OCI-M2 (cell line): ENCODE measurements at regions not wholly inside any gene's neighbourhood (a gene's known extent, or its start where the extent isn't known, plus 50 kb on each side); places are given as distances from the start of the nearest gene placed in this dataset.
"Not testable (repeated sequence)": the region's sequence is repeated elsewhere in the genome, so short reads cannot be mapped to it uniquely, and the experiment has no call there.

Experiments
- DNase-seq: peaks from one replicate; lab custom pipeline; 2025; ENCODE audit not compliant: unreplicated experiment; lab: John Stamatoyannopoulos, UW

- not testable (repeated sequence) for DNase-seq
Observed at GRCh38 chr2:57251495-57251894, 795.1 kb upstream of the VRK2 start.

GRCh38 chr2:57276408-57276807 lies 770.2 kb upstream of the VRK2 start:
- not testable (repeated sequence) for DNase-seq

GRCh38 chr2:57278451-57278850 lies 768.2 kb upstream of the VRK2 start:
- no peak for DNase-seq

GRCh38 chr2:57291209-57291608 lies 755.4 kb upstream of the VRK2 start:
- DNase-seq = no peak

GRCh38 chr2:57296795-57297517 lies 749.6 kb upstream of the VRK2 start:
- no peak for DNase-seq

GRCh38 chr2:57313678-57314077 lies 732.9 kb upstream of the VRK2 start:
- DNase-seq = no peak

GRCh38 chr2:57314682-57315081 lies 731.9 kb upstream of the VRK2 start:
- DNase-seq = no peak

- DNase-seq = no peak
Observed at GRCh38 chr2:57330447-57330846, 716.2 kb upstream of the VRK2 start.

GRCh38 chr2:57333221-57333620 lies 713.4 kb upstream of the VRK2 start:
- no peak for DNase-seq

- no peak for DNase-seq
Observed at GRCh38 chr2:57343391-57344006, 703.1 kb upstream of the VRK2 start.

GRCh38 chr2:57368190-57368589 lies 678.4 kb upstream of the VRK2 start:
- no peak for DNase-seq

GRCh38 chr2:57370882-57371585 lies 675.6 kb upstream of the VRK2 start:
- DNase-seq = no peak

- no peak for DNase-seq
Observed at GRCh38 chr2:57372237-57372984, 674.2 kb upstream of the VRK2 start.

GRCh38 chr2:57373530-57373929 lies 673.1 kb upstream of the VRK2 start:
- no peak for DNase-seq

- no peak for DNase-seq
Observed at GRCh38 chr2:57376985-57377384, 669.6 kb upstream of the VRK2 start.

- no peak for DNase-seq
Observed at GRCh38 chr2:57386305-57386704, 660.3 kb upstream of the VRK2 start.

GRCh38 chr2:57396355-57397098 lies 650.1 kb upstream of the VRK2 start:
- DNase-seq = no peak

- no peak for DNase-seq
Observed at GRCh38 chr2:57397550-57398360, 648.9 kb upstream of the VRK2 start.

- DNase-seq = no peak
Observed at GRCh38 chr2:57399057-57399456, 647.5 kb upstream of the VRK2 start.

GRCh38 chr2:57402096-57402495 lies 644.5 kb upstream of the VRK2 start:
- no peak for DNase-seq
